GM19240 (cell line): ENCODE measurements at regions not wholly inside any gene's neighbourhood (a gene's known extent, or its start where the extent isn't known, plus 50 kb on each side); places are given as distances from the start of the nearest gene placed in this dataset.

ENCODE experiments used
- DNase-seq: peaks from one replicate; pipeline ENCODE4 v3.0.0; 2011; ENCODE audit warnings: low spot score; ENCODE audit not compliant: insufficient read length

- DNase-seq = no peak
Measured at GRCh38 chr6:1545654-1546053, 64.1 kb upstream of the FOXC1 start.

GRCh38 chr6:1547785-1548184 is 61.9 kb upstream of the FOXC1 start:
- DNase-seq = no peak

- no peak for DNase-seq
Measured at GRCh38 chr6:1551249-1551648, 58.5 kb upstream of the FOXC1 start.

GRCh38 chr6:1552296-1552761 is 57.4 kb upstream of the FOXC1 start:
- peak; percentile 21 for DNase-seq

- no peak for DNase-seq
Measured at GRCh38 chr6:1553562-1554083, 56.1 kb upstream of the FOXC1 start.

- DNase-seq = no peak
Measured at GRCh38 chr6:1554141-1554475, 55.6 kb upstream of the FOXC1 start.

GRCh38 chr6:1554476-1555310 is 55.0 kb upstream of the FOXC1 start:
- DNase-seq = no peak

GRCh38 chr6:1558388-1558787 is 51.3 kb upstream of the FOXC1 start:
- DNase-seq = no peak
